ENCODE measurements at regions not wholly inside any gene's neighbourhood (a gene's known extent, or its start where the extent isn't known, plus 50 kb on each side); places are given as distances from the start of the nearest gene placed in this dataset.

DNA sequence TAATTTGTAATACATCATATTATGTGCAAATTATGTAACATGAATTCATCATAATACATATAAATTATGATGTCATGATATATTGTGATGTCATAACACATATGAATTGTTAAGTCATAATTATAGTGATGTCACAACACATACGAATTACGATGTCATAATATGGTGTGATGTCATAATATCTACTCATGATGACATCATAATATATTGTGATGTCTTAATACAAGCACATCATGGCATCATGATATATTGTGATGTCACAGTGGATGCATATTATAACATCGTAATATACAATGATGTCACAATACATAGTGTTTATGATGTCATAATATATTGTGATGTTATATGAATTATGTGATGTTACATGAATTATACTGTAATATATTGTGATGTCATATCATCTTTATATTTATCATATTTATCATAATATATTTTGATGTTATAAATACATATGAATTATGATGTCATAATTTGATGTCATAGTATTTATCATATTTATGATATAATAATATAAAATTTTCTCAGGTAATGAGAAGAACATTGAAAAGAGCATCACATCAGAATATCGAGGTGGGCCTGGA lies 1793.0 kb downstream of the TP53TG3F start:
- in situ Hi-C loops (cut with HindIII; ENCODE audit: low sequenced_read_pairs) = no loop called here

DNA sequence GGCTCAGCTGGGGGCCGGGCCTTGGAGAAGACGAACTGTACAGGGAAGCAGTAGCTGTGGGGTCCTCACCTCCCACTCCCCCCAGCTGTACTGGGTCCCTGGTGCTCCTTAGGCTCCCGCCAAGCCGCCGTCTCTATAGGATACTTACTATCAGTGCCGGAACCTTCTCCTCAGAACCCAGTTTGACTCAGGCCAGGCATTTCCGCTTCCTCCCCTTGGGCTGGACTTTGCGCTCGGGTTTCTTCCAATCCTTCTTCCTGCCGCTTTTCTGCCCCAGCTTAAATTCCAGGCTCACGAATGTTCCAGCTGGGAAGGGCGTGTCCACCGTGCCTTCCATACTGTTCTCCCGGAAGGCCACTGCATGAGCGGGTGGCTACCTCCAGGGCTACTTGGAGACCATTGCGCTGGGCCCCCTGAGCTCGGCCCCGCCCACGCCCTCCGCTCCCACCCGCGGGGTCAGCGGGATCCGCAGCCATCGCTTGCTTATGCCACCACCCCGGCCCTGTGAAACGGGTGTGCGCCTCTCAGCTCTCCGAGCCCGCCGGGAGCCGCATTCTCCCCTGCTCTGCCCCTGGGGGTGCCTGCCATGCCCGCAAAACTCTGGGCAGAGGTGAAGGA lies 1795.9 kb downstream of the TP53TG3F start:
- in situ Hi-C loops (cut with HindIII; ENCODE audit: low sequenced_read_pairs) = no loop called here

DNA sequence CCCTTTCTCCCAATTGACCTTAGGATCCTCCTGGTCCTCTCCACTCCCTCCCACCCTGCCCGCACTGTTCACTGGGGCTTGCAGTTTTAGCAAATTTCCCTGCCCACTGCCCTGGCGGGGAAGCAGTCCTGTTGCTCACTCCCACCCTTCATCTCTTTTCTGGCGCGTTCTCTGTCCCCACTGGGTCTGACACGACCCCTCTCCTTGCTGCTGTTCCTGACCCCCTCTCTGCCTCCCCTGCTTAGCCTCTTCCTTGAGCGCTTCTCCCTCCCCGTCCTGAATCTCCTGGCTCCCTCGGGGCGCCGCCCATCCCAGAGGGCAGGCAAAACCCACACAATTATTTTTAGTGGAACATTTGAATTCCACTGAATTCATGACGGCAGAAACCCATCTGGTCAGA lies 1796.4 kb downstream of the TP53TG3F start:
- in situ Hi-C loops (cut with HindIII; ENCODE audit: low sequenced_read_pairs) = no loop called here

DNA sequence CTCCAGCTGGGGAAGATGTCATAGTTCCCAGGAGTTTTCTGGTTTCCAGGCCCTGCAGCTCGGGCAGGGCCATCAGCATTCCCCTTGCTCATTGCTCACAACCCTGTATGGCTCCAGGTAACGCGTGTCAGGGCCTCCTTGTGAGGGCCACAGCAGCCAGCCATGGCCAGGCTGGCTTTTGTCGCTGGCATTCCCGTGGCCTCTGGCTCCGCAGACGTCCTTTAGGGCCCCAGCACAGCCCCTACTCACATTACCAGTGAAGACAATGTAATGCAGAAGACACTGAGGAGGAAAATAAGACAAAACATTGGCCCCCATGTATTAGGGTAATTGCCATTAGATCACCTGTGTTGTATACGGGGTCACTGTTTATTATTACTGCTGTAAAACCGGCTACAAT lies 1799.0 kb downstream of the TP53TG3F start:
- in situ Hi-C loops (cut with HindIII; ENCODE audit: low sequenced_read_pairs) = no loop called here

DNA sequence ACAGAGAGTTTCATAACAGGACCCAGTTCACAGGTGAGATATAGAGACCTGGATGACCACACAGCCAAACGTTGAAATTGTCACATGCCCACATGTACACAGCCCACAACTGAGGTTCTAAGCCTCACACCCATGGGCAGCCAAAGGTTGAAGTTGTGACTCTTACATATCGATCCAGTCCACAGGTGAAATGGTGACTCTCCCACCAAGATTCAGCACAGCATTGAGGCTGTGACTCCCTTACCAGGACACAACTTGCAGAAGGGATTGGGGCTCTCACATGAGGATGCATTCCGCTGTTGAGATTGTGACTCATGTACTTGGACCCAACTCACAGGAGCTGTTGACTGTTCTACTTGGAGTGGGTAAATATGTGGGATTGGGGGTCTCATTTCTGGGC lies 1836.4 kb downstream of the TP53TG3F start:
- in situ Hi-C loops (cut with HindIII; ENCODE audit: low sequenced_read_pairs) = no loop called here

DNA sequence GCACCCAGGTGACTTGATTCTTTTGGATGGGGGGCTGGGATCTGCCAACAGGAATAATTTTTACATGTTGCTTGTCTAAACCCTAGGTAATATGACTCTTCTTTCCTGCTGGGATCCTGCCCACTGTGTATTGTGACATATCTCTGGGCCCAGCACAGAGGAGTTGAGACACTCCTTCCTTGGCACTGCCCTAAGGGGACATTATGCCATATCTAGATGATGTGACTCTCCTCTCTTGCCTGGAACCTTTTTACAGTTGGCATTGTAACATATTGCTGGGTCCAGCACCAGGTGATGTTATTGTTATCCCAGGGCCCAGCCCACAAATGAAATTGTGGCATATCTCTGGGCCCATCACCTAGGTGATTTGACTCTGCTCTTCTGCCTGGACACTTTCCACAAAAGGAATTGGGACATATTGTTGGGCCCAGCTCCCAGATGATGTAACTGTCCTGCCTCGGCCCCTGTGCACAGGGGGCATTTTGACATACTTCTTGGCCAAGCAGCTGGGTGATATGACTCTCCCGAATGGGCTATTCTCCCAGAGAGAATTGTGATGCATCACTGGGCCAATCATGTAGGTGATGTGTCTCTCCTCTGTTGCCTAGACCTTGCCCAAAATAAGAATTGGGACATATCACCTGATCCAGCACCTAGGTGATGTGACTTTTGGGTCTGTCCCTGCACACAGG lies 1837.7 kb downstream of the TP53TG3F start:
- in situ Hi-C loops (cut with HindIII; ENCODE audit: low sequenced_read_pairs) = no loop called here

DNA sequence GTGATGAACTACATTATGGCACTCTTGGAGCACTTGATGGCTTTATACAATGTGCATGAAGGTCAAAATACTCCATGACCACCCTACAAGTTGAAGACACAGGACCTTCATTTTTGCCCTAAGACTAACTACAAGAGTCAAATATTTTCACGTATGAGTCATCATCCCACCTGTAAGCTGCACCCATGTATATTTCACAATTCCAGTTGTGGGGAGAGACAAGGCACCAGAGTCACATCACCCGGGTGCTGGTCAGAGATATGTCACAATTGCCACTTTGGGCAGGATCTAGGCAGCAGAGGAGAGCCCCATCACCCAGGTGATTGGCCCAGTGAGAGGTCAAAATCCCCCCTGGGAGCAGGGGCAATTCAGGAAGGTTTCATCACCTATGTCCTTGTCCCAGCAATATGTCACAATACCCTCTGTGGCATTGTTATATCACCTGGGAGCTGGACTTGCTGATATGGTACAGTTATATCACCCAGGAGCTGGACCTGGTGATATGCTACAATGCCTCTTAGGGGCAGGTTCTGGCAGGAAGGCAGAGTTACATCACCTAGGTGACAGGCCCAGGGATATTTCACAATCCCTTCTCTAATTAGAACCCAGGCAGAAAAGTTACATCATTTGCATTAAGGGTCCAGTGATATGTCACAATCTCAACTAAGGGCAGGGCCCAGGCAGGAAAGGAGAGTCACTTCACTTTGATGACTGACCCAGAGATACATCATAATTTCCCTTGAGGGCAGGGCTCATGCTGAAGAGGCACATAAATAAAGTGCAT lies 1839.2 kb downstream of the TP53TG3F start:
- in situ Hi-C loops (cut with HindIII; ENCODE audit: low sequenced_read_pairs) = no loop called here

DNA sequence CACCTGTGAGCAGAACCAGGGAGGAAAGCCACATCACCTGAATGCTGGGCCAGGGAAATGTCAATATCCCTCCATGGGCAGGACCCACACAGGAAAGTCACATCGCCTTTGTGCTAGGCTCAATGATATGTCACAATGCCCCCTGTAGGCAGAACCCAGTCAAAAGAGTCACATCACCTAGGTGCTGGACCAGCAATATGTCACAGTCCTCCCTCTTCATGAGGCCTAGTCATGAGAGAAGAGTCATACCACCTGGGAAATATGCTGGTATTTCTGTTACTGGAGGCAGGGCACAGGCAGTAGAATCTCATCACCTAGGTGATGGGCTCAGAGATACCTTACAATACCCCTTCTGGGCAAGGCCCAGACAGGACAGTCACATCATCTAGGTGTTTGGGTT lies 1843.4 kb downstream of the TP53TG3F start:
- in situ Hi-C loops (cut with HindIII; ENCODE audit: low sequenced_read_pairs) = no loop called here

DNA sequence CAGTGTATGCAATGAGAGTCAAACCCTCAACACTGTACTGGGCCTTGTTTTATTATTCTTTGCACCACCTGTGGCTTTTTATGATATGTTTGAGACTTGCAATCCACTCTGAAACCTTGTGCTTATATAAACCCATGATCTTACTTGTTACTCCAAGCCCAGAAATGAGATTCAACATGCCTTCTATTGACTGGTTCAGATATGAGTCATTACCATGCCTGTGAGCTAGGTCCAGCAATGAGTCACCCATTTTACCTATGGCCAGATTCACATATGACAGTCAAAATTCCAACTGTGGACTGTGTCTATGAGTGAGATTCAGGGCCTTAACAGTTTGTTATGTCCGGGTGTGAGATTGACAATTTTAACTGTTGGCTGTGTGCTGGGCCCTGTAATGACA lies 1846.1 kb downstream of the TP53TG3F start:
- in situ Hi-C loops (cut with HindIII; ENCODE audit: low sequenced_read_pairs) = no loop called here

DNA sequence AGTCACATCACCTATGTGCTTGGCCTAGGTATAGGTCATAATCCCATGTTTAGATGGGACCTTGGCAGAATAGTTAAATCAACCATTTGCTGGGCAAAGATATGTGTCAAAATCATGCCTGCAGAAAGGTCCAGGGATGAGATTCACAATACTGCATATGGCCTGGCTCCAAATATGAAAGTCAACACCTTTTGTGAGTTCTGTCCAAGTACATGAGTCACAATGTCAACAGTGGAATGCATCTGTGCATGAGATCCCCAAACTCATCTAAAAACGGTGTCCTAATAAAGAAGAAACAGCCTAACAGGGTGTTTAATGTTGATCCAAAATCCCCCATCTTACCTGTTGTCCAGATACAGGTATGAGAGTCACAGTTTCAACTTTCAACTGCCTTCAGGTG lies 1847.5 kb downstream of the TP53TG3F start:
- in situ Hi-C loops (cut with HindIII; ENCODE audit: low sequenced_read_pairs) = no loop called here

DNA sequence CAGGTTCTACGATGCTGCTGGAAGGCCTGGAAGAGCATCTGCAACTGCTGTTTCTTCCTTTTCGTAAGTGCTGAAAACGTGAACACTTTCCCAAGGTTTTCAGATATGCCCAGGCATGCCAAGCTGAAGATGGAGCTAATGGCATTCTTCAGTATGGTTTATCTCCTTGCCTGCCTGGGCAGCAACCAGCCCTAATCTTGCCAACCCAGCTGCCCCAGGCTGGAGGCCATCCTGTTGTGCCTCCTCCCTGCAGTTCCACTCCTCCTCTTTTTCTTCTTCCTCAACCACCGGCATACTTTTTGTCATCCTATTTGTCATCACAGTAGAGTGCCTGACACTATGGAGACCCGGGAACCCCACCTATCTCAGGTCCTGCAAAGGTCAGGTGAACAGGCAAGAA lies 1849.3 kb downstream of the TP53TG3F start:
- in situ Hi-C loops (cut with HindIII; ENCODE audit: low sequenced_read_pairs) = no loop called here

DNA sequence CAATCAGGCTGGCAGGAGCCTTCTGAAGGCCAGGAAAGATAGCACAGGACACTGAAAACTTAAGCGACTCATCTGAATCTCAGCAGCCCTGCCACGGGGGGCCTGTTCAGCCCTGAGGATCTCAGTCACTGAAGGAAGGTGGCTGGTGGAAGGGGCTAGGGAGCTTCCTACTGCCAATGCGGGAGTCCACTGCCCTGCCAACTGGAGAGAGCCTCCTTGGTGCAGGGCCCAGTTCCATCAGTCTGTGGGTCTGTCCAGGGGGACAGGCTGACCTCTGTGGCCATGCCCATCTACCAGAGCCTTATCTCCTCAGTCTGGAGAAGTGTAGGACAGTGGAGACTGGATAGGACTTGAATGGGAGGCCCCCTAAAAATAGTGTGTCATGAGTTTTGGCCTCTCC lies 1851.6 kb downstream of the TP53TG3F start:
- in situ Hi-C loops (cut with HindIII; ENCODE audit: low sequenced_read_pairs) = no loop called here

DNA sequence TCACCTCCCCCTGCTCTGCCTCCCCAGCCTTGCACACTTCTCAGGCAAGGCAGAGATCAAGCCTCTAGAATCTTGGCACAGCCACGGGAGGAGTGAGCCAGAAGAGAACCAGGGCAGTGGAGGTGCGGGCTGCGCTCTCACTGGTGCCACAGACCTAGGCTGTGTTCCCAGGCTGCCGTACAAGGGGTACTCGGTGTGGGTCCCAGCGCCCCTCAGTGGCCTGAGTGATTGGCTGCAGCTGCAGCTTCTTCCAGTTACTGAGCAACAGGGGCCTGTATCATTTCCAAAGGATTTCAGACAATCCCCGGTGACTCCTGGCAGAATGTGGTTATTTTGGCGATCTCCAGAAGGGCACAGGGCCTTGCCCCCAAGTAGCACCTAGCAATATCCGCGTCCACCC lies 1852.1 kb downstream of the TP53TG3F start:
- in situ Hi-C loops (cut with HindIII; ENCODE audit: low sequenced_read_pairs) = no loop called here

DNA sequence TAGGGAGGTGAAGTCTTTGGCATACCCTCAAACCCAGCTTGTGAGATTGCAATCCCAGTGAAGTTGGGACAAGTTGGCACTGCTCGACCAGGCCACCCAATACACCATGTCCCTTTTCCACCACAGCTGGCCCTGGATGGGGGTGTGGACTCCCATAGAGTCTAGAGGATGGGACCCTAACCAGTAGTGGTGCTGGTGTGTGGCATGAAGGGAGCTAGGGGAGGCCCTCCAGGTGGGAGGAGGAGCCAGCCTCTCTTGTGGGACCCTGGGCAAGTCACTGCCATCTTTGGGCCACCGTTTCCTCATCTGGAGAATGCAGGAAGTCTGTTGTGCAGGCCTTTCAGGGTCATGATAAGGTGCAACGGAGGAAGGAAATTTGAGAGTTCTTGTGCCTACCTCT lies 1854.9 kb downstream of the TP53TG3F start:
- in situ Hi-C loops (cut with HindIII; ENCODE audit: low sequenced_read_pairs) = no loop called here

DNA sequence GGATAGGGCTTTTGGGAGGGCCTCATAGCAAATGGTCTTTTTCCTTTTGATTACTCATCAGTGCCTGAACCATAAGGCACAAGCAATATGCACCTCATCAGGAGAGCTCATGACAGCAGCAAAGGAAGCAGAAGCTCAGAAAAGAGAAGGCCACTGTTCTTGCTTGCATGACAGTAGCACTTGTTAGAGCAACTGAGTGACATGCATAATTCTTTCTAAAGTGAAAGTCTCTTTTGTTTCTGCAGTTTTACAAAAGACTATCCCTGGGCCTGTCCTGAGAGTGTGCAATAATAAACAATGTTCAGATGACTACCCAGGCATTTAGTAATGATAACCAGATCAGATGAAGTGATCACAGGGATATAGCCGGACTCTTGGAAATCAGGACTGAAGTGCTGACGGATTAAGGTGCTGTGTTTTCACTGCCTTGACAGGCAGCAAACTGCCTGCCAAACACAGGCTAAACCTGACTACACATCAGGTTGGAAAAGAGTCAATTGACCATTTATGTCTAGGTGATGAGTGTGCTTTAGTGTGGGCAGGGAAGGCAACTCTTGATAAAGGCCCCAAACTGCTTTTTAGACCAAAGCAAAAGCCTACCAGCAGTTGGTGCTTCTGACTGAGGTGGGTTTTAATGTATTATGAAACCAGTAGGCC lies 1860.3 kb downstream of the TP53TG3F start:
- in situ Hi-C loops (cut with HindIII; ENCODE audit: low sequenced_read_pairs) = no loop called here

DNA sequence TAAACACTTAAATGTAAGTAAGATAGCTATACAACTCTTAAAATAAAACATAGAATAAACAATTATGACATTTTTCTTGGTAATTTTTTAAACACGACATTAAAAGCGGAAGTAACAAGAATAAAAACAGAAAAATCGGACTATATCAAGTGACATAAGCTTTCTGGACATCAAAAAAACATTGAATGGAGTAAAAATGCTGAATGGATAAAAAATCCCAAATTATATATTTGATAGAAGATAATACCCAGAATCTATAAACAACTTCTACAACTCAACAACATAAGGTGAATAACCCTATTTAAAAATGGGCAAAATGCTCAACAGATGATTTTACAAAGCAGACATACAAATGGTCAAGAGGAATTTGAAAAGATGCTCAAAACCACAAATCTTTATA lies 1866.5 kb downstream of the TP53TG3F start:
- in situ Hi-C loops (cut with HindIII; ENCODE audit: low sequenced_read_pairs) = no loop called here

DNA sequence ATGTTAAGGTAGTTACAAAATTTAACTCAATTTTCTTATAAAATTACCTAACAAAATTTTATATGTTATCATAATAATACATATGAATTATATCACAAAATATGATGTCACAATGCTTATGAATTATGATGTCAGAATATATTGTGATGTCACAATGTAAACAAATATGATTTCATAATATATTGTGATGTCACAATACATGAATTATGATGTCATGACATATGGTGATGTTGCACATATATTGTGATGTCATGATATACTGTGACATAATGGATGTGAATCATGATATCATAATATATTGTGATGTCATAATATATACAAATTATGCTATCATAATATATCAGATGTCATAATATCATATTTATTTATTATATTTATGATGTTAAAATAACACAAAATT lies 1879.9 kb downstream of the TP53TG3F start:
- in situ Hi-C loops (cut with HindIII; ENCODE audit: low sequenced_read_pairs) = no loop called here

DNA sequence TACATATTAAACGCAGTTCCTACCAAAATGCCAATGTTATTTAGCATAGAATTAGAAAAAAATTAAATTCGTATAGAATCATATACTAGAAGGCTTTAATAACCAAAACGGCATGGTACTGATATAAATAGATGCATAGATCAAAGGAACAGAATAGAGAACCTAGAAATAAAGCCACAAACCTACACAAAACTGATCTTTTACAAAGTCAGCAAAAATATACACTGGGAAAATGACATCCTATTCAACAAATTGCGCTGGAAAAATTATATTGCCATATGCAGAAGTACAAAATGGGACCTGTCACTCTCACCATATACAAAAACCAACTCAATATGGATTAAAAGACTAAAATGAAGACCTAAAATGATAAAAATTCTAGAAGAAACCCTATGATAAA lies 1882.6 kb downstream of the TP53TG3F start:
- in situ Hi-C loops (cut with HindIII; ENCODE audit: low sequenced_read_pairs) = no loop called here

DNA sequence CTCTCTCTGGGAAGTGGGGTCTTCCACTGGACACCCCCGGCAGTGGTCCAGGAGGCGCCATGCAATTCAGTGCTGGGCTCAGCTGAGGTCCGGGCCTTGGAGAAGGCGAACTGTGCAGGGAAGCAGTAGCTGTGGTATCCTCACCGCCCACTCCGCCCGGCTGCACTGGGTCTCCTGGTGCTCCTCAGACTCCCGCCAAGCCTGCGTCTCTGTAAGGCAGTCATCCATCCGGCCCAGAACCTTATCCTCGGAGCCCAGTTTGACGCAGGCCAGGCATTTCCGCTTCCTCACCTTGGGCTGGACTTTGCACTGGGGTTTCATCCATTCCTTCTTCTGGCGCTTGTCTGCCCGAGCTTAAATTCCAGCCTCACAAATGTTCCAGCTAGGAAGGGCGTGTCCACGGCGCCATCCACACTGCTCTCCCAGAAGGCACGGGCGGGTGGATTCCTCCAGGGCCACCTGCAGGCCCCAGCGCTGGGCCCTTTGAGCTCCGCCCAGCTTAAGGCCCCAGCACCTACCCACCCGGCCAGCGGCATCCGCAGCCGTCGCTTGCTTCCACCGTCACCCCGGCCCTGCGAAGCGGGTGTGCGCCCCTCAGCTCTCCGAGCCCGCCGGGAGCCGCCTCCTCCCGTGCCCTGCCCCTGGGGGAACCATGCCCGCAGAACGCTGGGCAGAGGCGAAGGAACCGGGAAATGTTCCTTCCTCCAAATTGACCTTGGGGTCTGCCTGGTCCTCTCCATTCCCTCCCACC lies 1884.8 kb downstream of the TP53TG3F start:
- in situ Hi-C loops (cut with HindIII; ENCODE audit: low sequenced_read_pairs) = no loop called here

DNA sequence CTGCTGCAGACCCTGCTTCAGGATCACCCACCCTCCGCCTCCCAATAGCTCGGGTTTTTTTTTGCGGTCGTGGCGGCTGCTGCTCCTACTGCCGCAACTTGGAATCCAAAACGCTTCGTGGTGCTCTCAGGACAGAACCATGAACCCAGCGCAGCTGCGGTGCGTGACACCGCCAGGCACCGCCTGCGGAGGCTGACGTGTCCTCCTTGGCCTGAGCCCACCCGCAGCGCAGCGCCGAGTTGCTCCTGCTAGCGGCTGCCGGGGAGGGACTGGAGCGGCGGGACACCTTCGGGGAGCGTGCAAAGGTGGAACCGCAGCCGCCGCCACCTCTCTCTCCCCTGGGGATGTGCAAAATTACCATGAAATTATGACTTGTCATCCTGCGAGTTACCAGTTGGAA lies 1893.0 kb downstream of the TP53TG3F start:
- in situ Hi-C loops (cut with HindIII; ENCODE audit: low sequenced_read_pairs) = no loop called here

DNA sequence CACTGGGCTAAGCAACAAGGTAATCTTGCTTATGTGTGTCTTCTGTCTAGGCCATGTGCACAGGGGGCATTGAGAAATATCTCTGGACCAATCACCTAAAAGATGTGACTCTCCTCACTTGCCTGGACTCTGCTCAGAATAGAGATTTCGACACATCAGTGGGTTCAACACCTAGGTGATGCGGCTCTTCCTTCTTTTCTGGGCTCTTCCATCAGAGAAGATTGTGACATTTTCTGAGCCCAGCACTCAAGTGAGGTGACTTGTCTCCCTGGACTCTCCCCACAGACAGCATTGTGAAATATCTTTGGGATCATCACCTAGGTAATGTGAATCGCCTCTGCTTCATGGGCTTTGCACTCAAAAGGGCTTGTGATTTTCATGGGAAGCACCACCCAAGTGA lies 1904.1 kb downstream of the TP53TG3F start:
- in situ Hi-C loops (cut with HindIII; ENCODE audit: low sequenced_read_pairs) = no loop called here

Measured in endothelial cell of hepatic sinusoid (primary cell).